ENCODE measurements at regions not wholly inside any gene's neighbourhood (a gene's known extent, or its start where the extent isn't known, plus 50 kb on each side); places are given as distances from the start of the nearest gene placed in this dataset.

DNA sequence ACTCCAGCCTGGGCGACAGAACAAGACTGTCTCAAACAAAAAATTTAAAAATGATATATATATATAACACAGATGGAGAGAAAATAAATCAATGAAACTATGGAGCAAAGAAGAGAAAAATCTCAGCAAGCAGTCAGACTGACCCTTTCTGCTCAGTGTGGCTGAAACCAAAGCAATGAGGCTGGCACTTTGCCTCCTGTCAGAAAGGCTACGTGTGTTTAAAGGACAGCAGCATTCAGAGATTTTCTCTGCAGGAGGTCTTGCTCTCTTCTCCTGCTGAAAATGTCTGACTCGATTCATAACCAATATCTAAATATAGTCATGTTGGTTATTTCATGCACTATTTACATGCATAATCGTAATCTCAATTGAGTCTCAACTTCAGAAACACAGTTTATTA is 527.0 kb upstream of the JARID2 start:
- Histone ChIP-seq H3K4me1 (ENCODE audit: insufficient read depth, low read length) (peaks cover 10% of the 10 kb centered on the region; the same call in 1 of the 2 replicates), H3K79me2 (ENCODE audit: insufficient read depth, low read length) (no peaks in the 10 kb centered on the region), H3K9me3 (ENCODE audit: low read length) (no peaks in the 10 kb centered on the region), H3K4me3 (replicated peaks in 1 of 3; ENCODE audit: insufficient read depth in 1 of 3, low read depth in 2 of 3, low read length in 3 of 3) (no peak overlapping the region), H4K20me1 (ENCODE audit: insufficient read depth, low read length) (no peaks in the 10 kb centered on the region), H3K4me2 (ENCODE audit: low read depth, low read length) (no peak overlapping the region), H3K27ac (ENCODE audit: extremely low read length, insufficient read depth, low read length) (no peak overlapping the region), H3K9ac (ENCODE audit: insufficient read depth, low read depth, low read length) (no peak overlapping the region), H3K36me3 (replicated peaks in 1 of 2; ENCODE audit: control insufficient read depth in 1 of 2, insufficient read depth in 2 of 2, low read length in 2 of 2) (no peaks in the 10 kb centered on the region), H3K27me3 (ENCODE audit: control insufficient read depth in 1 of 2, insufficient read depth in 2 of 2, low read length in 2 of 2) (no peaks in the 10 kb centered on the region), H2AFZ (ENCODE audit: low read length) (no peak overlapping the region)
- WGBS (ENCODE audit: low lambda C conversion rate), result 57% methylated on average over 4 of the region's 4 CpGs
- intact Hi-C loops (cut with micrococcal nuclease; ENCODE audit: unreplicated experiment) (no loop called here), in situ Hi-C loops (cut with HindIII; ENCODE audit: extremely low pct_ligation_motif_present, low pct_unique_long_range_greater_than_20kb) (no loop called here)
- no peak for DNase-seq (ENCODE audit: low spot score)
- no peak for TF ChIP-seq BRCA1 (CRISPR knock-in tag; IDR thresholded peaks at IDR 0.05)
- TF ChIP-seq, protein P1, sequence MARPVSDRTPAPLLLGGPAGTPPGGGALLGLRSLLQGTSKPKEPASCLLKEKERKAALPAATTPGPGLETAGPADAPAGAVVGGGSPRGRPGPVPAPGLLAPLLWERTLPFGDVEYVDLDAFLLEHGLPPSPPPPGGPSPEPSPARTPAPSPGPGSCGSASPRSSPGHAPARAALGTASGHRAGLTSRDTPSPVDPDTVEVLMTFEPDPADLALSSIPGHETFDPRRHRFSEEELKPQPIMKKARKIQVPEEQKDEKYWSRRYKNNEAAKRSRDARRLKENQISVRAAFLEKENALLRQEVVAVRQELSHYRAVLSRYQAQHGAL (CRISPR knock-in tag; IDR thresholded peaks at IDR 0.05; ENCODE audit: not compliant biosample characterization), result no peak
- TF ChIP-seq POLR2AphosphoS2 (IDR thresholded peaks at IDR 0.05; ENCODE audit: low read depth, low read length), result no peak
- no peak for FAIRE-seq
- no TSS peak for BruUV-seq (replicated peaks)
- no peak for ATAC-seq
- CTCF ChIA-PET (ENCODE audit: low intra/inter-chr PET ratio, low total read pairs), result no interaction called here
- POLR2A ChIA-PET, result no interaction called here

DNA sequence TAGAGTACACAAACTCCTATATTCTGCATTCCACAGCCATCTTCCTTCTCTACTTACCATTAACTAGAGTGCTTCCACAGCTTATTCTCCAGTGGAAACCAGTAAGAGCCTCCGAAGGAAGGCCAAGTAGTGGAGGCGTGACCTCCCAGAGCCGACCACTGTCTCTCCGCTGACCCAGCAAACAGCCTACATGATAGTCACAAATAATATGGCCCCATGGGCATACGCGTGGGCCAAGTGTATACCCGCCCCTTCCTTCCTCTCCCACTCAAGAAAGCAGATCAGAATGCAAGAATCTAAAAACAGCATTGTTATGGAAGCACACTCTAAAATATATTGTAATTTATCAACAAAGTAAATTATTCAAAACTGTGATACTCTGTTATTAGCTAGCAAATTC is 526.6 kb upstream of the JARID2 start:
- H2AFZ ChIP-seq (ENCODE audit: low read length), result no peak overlapping the region
- H3K4me3 ChIP-seq (replicated peaks in 1 of 3; ENCODE audit: insufficient read depth in 1 of 3, low read depth in 2 of 3, low read length in 3 of 3), result no peak overlapping the region
- H3K9me3 ChIP-seq (ENCODE audit: low read length), result no peaks in the 10 kb centered on the region
- in situ Hi-C loops (cut with HindIII; ENCODE audit: extremely low pct_ligation_motif_present, low pct_unique_long_range_greater_than_20kb) (no loop called here), intact Hi-C loops (cut with micrococcal nuclease; ENCODE audit: unreplicated experiment) (no loop called here)
- FAIRE-seq (no peak), DNase-seq (ENCODE audit: low spot score) (no peak), ATAC-seq (no peak)
- no peaks in the 10 kb centered on the region for H3K27me3 ChIP-seq (ENCODE audit: control insufficient read depth in 1 of 2, insufficient read depth in 2 of 2, low read length in 2 of 2)
- no peaks in the 10 kb centered on the region for H3K36me3 ChIP-seq (replicated peaks in 1 of 2; ENCODE audit: control insufficient read depth in 1 of 2, insufficient read depth in 2 of 2, low read length in 2 of 2)
- H3K79me2 ChIP-seq (ENCODE audit: insufficient read depth, low read length), result no peaks in the 10 kb centered on the region
- H3K4me1 ChIP-seq (ENCODE audit: insufficient read depth, low read length), result peaks cover 10% of the 10 kb centered on the region; the same call in 1 of the 2 replicates
- WGBS (ENCODE audit: low lambda C conversion rate), result 80% methylated on average over 7 of the region's 7 CpGs
- no peak overlapping the region for H3K27ac ChIP-seq (ENCODE audit: extremely low read length, insufficient read depth, low read length)
- ChIA-PET CTCF (ENCODE audit: low intra/inter-chr PET ratio, low total read pairs) (no interaction called here), POLR2A (no interaction called here)
- no TSS peak for BruUV-seq (replicated peaks)
- no peak overlapping the region for H3K9ac ChIP-seq (ENCODE audit: insufficient read depth, low read depth, low read length)
- TF ChIP-seq, protein P2, sequence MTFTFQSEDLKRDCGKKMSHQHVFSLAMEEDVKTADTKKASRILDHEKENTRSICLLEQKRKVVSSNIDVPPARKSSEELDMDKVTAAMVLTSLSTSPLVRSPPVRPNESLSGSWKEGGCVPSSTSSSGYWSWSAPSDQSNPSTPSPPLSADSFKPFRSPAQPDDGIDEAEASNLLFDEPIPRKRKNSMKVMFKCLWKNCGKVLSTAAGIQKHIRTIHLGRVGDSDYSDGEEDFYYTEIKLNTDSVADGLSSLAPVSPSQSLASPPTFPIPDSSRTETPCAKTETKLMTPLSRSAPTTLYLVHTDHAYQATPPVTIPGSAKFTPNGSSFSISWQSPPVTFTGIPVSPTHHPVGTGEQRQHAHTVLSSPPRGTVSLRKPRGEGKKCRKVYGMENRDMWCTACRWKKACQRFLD (CRISPR knock-in tag; IDR thresholded peaks at IDR 0.05; ENCODE audit: borderline replicate concordance), result no peak
- TF ChIP-seq ARHGAP35 (CRISPR knock-in tag; IDR thresholded peaks at IDR 0.05; ENCODE audit: borderline replicate concordance) (no peak), SP5 (CRISPR knock-in tag; IDR thresholded peaks at IDR 0.05; ENCODE audit: borderline replicate concordance, low read depth) (no peak), RORA (CRISPR knock-in tag; IDR thresholded peaks at IDR 0.05) (no peak), NAIF1 (CRISPR knock-in tag; IDR thresholded peaks at IDR 0.05; ENCODE audit: borderline replicate concordance) (no peak), SNAI1 (CRISPR knock-in tag; IDR thresholded peaks at IDR 0.05; ENCODE audit: borderline replicate concordance) (no peak)
- H4K20me1 ChIP-seq (ENCODE audit: insufficient read depth, low read length), result no peaks in the 10 kb centered on the region
- H3K4me2 ChIP-seq (ENCODE audit: low read depth, low read length), result no peak overlapping the region

All from HepG2 (cell line).